Uterus (tissue), 2 donors: ENCODE measurements at regions not wholly inside any gene's neighbourhood (a gene's known extent, or its start where the extent isn't known, plus 50 kb on each side); places are given as distances from the start of the nearest gene placed in this dataset.

Experiments
- POLR2A ChIP-seq, 2 donors: fragments of 450-650 bp; IDR thresholded peaks; one replicate each; pipeline ENCODE4 v1.6.1; 2016; ENCODE audit warnings: antibody characterized with exemption in 2 of 2, mild to moderate bottlenecking in 1 of 2, moderate library complexity in 1 of 2
- TF ChIP-seq, protein P1 (sequence below), 4 experiments: fragments of 200-600 bp in 2 of 4; fragments of 450-650 bp in 2 of 4; sonication (generic) in 2 of 4; IDR thresholded peaks; one replicate each; pipeline ENCODE4 v1.5.1; 2016 to 2019; ENCODE audit warnings: antibody characterized with exemption in 4 of 4, mild to moderate bottlenecking in 2 of 4, moderate library complexity in 1 of 4

DNA sequence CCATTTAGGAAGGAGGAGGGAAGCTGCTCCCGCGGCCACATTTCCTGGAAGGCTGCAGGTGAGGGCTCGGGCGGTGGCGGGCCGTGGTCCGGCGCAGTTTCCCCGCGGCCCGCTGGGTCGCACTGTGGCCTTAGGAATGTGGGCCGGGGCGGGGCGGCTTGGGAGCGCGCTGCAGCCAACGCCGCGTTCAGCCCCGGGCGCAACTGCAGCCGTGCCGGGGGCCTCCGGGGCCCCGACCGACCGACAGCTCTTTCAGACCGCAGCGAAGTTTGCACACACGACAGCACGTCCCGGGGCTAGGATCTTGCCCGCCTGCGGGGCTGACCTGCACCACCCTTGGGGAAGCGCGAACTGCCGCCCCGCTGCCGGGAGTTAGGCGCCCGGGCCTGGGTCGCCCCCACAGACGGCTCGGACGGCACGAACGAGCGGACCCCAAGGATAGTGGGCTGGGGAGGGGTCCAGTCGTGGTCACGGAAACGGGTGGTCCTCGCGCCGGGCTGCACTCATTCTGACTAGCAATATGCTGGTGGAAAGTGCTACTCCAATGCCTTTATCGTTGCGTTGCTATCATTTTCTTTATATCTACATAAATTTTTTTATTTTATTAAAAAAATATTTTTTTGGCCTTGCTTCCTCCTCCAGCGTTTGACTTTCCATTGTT lies 69.9 kb upstream of the DLX2 start:
- TF ChIP-seq, protein P1, sequence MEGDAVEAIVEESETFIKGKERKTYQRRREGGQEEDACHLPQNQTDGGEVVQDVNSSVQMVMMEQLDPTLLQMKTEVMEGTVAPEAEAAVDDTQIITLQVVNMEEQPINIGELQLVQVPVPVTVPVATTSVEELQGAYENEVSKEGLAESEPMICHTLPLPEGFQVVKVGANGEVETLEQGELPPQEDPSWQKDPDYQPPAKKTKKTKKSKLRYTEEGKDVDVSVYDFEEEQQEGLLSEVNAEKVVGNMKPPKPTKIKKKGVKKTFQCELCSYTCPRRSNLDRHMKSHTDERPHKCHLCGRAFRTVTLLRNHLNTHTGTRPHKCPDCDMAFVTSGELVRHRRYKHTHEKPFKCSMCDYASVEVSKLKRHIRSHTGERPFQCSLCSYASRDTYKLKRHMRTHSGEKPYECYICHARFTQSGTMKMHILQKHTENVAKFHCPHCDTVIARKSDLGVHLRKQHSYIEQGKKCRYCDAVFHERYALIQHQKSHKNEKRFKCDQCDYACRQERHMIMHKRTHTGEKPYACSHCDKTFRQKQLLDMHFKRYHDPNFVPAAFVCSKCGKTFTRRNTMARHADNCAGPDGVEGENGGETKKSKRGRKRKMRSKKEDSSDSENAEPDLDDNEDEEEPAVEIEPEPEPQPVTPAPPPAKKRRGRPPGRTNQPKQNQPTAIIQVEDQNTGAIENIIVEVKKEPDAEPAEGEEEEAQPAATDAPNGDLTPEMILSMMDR (IDR thresholded peaks at IDR 0.05), result peak; percentile 81 to 95 (median 88)
- TF ChIP-seq POLR2A (IDR thresholded peaks at IDR 0.05), result peak in 1 of 2 donors; percentile 27
